ENCODE measurements at regions not wholly inside any gene's neighbourhood (a gene's known extent, or its start where the extent isn't known, plus 50 kb on each side); places are given as distances from the start of the nearest gene placed in this dataset.

- Histone ChIP-seq H3K14ac (replicated peaks; ENCODE audit: low read depth, low read length) (no peak overlapping the region), H3K4me1 (ENCODE audit: control insufficient read depth, insufficient read depth, low read length) (no peaks in the 10 kb centered on the region), H3K27me3 (ENCODE audit: control insufficient read depth, insufficient read depth, low read length) (peaks cover 56% of the 10 kb centered on the region), H3K4ac (ENCODE audit: low read depth, low read length) (no peak overlapping the region), H3K27ac (ENCODE audit: insufficient read depth, low read length) (no peak overlapping the region), H3K56ac (ENCODE audit: extremely low read depth, insufficient read depth, low read length) (no peak overlapping the region), H3K36me3 (ENCODE audit: control insufficient read depth, insufficient read depth, low read length) (no peaks in the 10 kb centered on the region), H4K8ac (ENCODE audit: low read depth in 2 of 2, low read length in 2 of 2) (peak overlapping the region in 1 of 2 experiments; percentile 46; a peak in 1 of 4 replicates), H3K18ac (ENCODE audit: low read depth, low read length) (no peak overlapping the region), H2AFZ (replicated peaks; ENCODE audit: low read length, poor library complexity) (peak overlapping the region; percentile 82), H4K20me1 (ENCODE audit: insufficient read depth, low read length) (no peaks in the 10 kb centered on the region; the same call in 1 of the 2 replicates), H2AK5ac (ENCODE audit: low read depth, low read length) (no peak overlapping the region), H3K9ac (ENCODE audit: low read depth, low read length) (no peak overlapping the region; the same call in 1 of the 2 replicates), H4K91ac (ENCODE audit: insufficient read depth, low read depth, low read length) (no peak overlapping the region; the same call in 1 of the 2 replicates), H3K79me1 (ENCODE audit: low read depth in 1 of 2, low read length in 2 of 2) (no peaks in the 10 kb centered on the region), H3K23ac (ENCODE audit: low read depth, low read length) (no peak overlapping the region), H2BK20ac (ENCODE audit: low read depth, low read length) (no peak overlapping the region), H2AK9ac (replicated peaks; ENCODE audit: low read depth, low read length, poor library complexity) (peak overlapping the region; percentile 10), H3K9me1 (ENCODE audit: insufficient read depth, low read length) (no peaks in the 10 kb centered on the region), H2BK120ac (ENCODE audit: low read depth, low read length) (no peak overlapping the region), H2BK5ac (ENCODE audit: low read depth, low read length, poor library complexity, severe bottlenecking) (no peak overlapping the region), H4K5ac (ENCODE audit: low read depth, low read length) (no peak overlapping the region), H3K4me2 (ENCODE audit: low read depth, low read length) (no peak overlapping the region), H3K9me3 (ENCODE audit: control insufficient read depth, insufficient read depth, low read length) (no peaks in the 10 kb centered on the region), H2BK15ac (ENCODE audit: low read depth, low read length) (no peak overlapping the region), H3K4me3 (ENCODE audit: insufficient read depth, low read depth, low read length) (no peak overlapping the region)
- 0 out of 2 replicates have a peak, but pooled peaks have one; percentile 35 for ATAC-seq (ENCODE audit: low read depth)
- dilution Hi-C loops (cut with HindIII; ENCODE audit: low sequenced_read_pairs, unreplicated experiment) (no loop called here), intact Hi-C loops (cut with micrococcal nuclease) (no loop called here), in situ Hi-C loops (cut with MboI; ENCODE audit: low sequenced_read_pairs) (no loop called here)
- TF ChIP-seq CEBPB (IDR thresholded peaks at IDR 0.05; ENCODE audit: low read depth, low read length) (no peak), MAFK (IDR thresholded peaks at IDR 0.05; ENCODE audit: low read depth, low read length) (no peak), CHD1 (IDR thresholded peaks at IDR 0.05; ENCODE audit: low read depth, low read length) (no peak), FOS (IDR thresholded peaks at IDR 0.05; ENCODE audit: low read depth, low read length) (no peak), MAZ (IDR thresholded peaks at IDR 0.05; ENCODE audit: borderline replicate concordance, low read depth, low read length) (no peak), SMC3 (IDR thresholded peaks at IDR 0.05; ENCODE audit: low read depth, low read length) (no peak), BHLHE40 (IDR thresholded peaks at IDR 0.05; ENCODE audit: low read depth, low read length) (no peak), RCOR1 (IDR thresholded peaks at IDR 0.05; ENCODE audit: insufficient replicate concordance, low read length) (no peak), RAD21 (IDR thresholded peaks at IDR 0.05; ENCODE audit: low read length) (no peak), NFE2L2 (IDR thresholded peaks at IDR 0.05; ENCODE audit: low read depth, low read length) (no peak), RFX5 (IDR thresholded peaks at IDR 0.05; ENCODE audit: low read depth, low read length) (no peak), POLR2A (IDR thresholded peaks at IDR 0.05; ENCODE audit: low read depth, low read length) (no peak)
- TF ChIP-seq, protein P1, sequence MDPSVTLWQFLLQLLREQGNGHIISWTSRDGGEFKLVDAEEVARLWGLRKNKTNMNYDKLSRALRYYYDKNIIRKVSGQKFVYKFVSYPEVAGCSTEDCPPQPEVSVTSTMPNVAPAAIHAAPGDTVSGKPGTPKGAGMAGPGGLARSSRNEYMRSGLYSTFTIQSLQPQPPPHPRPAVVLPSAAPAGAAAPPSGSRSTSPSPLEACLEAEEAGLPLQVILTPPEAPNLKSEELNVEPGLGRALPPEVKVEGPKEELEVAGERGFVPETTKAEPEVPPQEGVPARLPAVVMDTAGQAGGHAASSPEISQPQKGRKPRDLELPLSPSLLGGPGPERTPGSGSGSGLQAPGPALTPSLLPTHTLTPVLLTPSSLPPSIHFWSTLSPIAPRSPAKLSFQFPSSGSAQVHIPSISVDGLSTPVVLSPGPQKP (IDR thresholded peaks at IDR 0.05; ENCODE audit: borderline replicate concordance, low read depth, low read length), result no peak
- TF ChIP-seq, protein P2, sequence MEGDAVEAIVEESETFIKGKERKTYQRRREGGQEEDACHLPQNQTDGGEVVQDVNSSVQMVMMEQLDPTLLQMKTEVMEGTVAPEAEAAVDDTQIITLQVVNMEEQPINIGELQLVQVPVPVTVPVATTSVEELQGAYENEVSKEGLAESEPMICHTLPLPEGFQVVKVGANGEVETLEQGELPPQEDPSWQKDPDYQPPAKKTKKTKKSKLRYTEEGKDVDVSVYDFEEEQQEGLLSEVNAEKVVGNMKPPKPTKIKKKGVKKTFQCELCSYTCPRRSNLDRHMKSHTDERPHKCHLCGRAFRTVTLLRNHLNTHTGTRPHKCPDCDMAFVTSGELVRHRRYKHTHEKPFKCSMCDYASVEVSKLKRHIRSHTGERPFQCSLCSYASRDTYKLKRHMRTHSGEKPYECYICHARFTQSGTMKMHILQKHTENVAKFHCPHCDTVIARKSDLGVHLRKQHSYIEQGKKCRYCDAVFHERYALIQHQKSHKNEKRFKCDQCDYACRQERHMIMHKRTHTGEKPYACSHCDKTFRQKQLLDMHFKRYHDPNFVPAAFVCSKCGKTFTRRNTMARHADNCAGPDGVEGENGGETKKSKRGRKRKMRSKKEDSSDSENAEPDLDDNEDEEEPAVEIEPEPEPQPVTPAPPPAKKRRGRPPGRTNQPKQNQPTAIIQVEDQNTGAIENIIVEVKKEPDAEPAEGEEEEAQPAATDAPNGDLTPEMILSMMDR (conservative IDR thresholded peaks at IDR 0.05; ENCODE audit: low read depth, low read length), result no peak
- TF ChIP-seq, protein P3, sequence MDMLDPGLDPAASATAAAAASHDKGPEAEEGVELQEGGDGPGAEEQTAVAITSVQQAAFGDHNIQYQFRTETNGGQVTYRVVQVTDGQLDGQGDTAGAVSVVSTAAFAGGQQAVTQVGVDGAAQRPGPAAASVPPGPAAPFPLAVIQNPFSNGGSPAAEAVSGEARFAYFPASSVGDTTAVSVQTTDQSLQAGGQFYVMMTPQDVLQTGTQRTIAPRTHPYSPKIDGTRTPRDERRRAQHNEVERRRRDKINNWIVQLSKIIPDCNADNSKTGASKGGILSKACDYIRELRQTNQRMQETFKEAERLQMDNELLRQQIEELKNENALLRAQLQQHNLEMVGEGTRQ (IDR thresholded peaks at IDR 0.05; ENCODE audit: low read depth, low read length), result no peak
- BruUV-seq (replicated peaks), result no TSS peak
- ChIA-PET CTCF (no interaction called here), POLR2A (ENCODE audit: unreplicated experiment) (no interaction called here)
- whole genome bisulfite sequencing, 2 experiments (ENCODE audit: extremely low coverage in 2 of 2, insufficient read length in 1 of 2), result 89% methylated on average over 7 of the region's 14 CpGs; no CpG with 5 or more reads in 1 of the 2 experiments
- peak; percentile 23 for DNase-seq
Measured at GRCh38 chr1:53400761-53401674, 58.2 kb upstream of the DMRTB1 start.

Data from IMR-90 (cell line).